ENCODE measurements at regions not wholly inside any gene's neighbourhood (a gene's known extent, or its start where the extent isn't known, plus 50 kb on each side); places are given as distances from the start of the nearest gene placed in this dataset.
"Not testable (repeated sequence)": the region's sequence is repeated elsewhere in the genome, so short reads cannot be mapped to it uniquely, and the experiment has no call there.

DNA sequence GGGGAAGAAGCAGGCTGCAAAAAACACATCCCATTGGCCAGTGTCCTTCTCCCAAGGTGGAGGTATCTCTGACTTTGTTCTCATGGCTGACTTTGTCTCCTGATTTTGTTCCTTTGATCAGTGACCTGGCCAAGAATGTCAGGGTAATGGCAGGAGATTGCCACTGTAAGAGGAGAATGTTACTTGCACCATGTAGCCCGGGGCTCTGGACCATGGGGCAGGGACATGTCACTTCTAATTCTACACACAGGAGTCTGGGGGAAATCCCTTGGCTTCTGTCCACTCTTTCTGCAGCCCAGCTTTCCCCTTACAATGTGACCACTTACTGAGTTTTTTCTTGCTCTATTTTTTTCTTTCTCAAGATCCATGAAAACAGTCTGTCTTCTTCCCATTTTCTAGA, 87.7 kb upstream of the LRRN2 start:
- DNase-seq: no peak
- intact Hi-C loops (cut with DNase I): no loop called here

DNA sequence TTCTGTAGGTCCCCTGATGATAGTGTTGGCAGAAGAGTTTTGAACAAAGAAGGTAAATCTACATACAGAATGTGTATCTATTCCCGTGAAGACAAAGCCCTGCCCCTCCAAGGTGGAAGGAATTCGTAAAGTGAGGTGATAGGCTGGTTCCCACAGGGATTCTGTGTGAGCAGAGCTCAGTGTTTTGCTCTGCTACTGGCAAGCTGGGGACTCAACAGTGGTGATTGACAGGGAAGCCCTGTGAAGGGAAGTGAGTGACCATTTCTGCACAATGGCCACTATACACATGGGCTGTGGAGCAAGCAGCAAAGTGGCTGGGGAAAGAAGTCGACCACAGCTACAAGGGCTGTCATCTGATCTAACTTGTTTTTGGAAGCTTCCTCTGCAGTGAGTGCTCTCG, 90.0 kb upstream of the LRRN2 start:
- DNase-seq: no peak
- intact Hi-C loops (cut with DNase I): no loop called here

DNA sequence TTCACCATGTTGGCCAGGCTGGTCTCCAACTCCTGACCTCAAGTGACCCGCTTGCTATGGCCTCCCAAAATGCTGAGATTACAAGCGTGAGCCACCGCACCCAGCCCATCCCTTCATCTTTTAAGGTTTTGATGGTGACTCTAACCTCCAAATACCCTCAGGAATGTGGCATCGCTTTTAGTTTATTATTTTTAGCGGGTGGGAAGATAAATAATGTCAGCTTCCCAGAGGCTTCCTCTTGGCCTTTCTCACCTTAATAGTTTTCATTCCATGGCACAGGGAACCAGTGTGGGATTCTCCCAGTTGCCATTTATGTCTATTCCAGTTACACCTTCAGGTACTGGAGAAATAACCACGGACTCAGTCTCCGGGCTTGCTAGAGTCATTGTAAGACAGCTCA, 92.1 kb upstream of the LRRN2 start:
- intact Hi-C loops (cut with DNase I): no loop called here
- no peak for DNase-seq

DNA sequence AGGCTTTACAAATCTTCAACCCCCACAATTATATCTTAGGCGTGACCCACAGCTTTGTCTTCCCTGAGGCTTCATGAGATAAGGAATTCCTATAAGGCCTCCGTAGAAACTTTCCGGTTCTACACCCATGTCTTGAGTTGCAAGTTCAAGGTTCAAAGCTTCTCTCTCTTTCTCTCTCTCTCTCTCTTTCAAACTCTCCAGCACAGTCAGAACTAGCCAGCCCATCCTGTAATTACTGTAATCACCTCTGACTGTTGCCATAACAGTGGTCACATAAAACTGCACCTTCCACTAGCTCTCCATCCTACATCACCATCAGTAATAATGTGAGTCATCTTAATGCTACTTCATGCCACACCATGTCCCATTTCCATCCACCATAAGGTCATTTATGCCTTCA, 90.0 kb upstream of the NFASC start:
- DNase-seq: no peak
- intact Hi-C loops (cut with DNase I): no loop called here

DNA sequence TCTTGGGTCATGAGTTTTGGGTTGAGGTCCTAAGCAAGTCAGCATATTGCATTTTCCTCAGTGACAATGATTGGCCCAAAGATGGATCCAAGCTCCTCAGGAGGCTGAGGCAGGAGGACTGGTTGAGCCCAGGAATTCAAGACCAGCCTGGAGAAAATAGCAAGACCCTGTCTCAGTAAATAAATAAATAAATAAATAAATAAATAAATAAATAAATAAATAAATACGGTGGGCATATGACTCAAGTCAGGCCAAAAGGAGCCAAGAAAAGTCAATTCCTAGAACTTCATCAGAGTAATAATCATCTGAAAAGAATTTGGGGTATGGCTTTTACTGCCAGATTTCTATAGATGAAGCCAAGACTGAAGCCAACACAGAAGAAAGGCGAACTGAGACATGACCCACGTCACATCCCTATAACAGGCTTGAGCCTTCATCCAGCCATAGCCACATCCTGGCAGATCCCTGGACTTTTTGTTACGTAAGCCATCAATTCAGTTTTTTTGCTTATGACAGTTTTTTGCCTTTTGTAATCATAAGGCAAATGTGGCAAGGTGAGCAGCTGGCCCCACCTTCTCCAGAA, 88.5 kb upstream of the NFASC start:
- no peak for DNase-seq
- intact Hi-C loops (cut with DNase I): no loop called here

DNA sequence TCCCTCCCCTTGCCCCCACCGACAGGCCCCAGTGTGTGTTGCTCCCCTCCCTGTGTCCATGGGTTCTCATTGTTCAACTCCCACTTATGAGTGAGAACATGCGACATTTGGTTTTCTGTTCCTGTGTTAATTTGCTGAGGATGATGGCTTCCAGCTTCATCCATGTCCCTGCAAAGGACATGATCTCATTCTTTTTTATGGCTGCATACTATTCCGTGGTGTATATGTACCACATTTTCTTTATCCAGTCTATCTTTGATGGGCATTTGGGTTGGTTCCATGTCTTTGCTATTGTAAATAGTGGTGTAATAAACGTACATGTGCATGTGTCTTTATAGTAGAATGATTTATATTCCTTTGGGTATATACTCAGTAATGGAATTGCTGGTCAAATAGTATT, 85.6 kb upstream of the NFASC start:
- intact Hi-C loops (cut with DNase I); DNase-seq: not testable (repeated sequence)

DNA sequence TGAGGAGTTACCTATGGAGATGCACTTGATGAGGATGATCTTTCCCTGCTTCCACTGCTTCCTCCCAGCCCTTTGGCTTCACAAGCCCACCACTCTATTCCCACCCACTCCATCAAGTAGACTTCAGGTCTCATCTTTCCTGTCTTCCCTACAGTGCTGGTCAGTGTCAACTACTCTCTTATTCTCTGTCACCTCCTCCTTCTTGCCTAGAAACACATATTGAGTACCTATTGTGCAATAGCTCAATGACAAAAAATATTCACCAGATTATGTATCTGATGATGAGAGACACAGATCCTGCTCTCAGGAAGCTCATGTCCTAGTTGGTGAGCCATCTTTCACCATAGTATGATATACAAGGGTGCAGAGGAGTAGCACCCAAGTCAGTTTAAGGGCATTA, 82.2 kb upstream of the NFASC start:
- intact Hi-C loops (cut with DNase I): no loop called here
- no peak for DNase-seq

DNA sequence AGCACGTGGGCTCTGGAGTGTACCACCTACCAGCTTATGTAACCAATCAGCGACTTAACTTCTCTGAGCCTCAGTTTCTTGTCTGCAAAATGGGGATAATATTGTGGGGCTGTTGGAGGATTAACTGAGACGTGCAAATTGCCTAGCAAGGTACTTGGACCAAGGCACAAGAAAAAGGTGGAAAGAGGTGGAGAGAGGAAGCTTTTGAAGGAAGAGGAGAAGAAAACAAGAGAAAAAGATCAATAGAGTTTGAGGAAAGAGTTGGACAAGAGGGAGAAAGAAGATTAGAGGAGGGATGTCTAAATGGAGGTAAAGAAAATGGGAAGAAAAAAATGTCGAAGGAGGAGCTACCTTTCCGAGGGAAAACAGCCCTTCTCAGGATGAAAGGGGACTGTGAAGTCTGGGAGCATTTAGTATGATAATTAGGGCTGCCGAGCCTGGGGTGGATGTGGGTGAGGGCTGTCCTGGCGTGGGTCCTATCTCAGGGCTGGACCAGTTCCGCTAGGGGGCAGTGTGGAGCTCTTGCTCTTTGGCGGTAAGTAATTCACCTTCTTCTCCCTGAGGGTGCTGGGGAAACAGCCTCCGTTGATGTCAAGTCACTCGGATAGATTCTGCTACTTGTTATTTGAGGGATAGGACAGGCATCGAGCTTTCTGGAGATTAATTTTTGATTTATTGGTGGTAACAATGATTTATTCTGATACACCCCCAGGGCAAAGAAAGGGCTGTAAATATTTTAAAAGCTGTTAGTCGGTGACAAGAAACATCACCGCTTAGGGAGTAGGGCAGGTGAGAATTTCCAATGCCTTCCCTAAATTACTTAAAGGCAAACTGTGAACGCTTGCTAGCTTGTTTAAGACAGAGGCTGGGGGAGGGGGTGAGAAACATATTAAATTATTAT, 79.0 kb upstream of the NFASC start:
- DNase-seq: peak; percentile 24 to 91 (median 75)
- intact Hi-C loops (cut with DNase I): no loop called here

DNA sequence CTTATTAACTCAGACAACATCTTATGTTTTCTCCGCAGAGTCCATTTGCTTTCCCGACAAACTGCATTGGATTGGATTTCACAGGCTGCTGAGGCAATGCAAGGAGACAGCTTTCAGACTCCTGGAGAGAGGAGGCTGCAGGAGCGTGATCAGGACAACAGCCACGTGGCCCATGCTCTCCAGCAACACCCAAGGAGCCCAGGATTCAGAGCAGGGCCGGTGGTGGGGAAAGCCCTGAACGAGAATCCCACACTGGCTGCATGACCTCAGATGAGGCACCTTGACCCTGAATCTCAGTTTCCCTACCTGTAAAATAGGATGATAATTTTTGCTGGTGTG, 78.3 kb upstream of the NFASC start:
- no peak for DNase-seq
- intact Hi-C loops (cut with DNase I): no loop called here

DNA sequence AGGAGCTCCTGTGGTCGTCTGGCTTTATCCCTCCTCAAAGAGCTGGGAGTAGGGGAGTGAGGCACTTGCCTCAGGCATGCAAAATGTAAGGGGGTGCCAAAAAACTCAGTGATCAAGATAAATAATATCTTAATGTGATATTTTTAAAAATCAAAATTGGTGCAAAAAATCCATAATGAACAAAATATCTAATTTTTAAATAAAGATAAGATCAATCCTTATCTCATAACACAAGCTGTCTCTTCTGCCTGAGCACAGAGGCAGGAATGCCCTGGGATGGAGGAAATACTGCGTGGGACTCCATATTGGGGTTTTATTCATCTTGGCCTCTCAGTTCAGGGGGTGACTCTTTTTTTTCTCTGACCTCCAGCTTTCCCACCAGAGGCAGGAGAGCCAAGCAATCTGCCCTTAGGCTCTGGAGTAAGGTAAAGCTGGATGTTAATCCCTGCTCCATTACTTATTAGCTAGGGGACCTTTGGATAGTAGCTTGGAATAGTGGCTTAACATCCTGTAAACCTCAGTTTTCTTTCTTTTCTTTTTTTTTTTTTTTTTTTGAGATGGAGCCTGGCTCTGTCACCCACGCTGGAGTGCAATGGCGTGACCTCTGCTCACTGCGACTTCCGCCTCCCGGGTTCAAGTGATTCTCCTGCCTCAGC, 77.3 kb upstream of the NFASC start:
- no peak for DNase-seq
- intact Hi-C loops (cut with DNase I): no loop called here

DNA sequence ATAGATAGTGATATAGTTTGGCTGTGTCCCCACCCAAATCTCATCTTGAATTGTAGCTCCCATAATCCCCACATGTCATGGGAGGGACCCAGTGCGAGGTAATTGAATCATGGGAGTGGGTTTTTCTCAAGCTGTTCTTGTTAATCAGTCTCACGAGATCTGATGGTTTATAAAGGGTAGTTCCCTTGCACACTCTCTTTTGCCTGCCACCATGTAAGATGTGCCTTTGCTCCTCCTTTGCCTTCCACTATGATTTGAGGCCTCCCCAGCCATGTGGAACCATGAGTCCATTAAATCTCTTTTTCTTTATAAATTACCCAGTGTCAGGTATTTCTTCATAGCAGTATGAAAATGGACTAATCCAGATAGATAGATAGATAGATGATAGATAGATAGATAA, 73.8 kb upstream of the NFASC start:
- intact Hi-C loops (cut with DNase I); DNase-seq: not testable (repeated sequence)

DNA sequence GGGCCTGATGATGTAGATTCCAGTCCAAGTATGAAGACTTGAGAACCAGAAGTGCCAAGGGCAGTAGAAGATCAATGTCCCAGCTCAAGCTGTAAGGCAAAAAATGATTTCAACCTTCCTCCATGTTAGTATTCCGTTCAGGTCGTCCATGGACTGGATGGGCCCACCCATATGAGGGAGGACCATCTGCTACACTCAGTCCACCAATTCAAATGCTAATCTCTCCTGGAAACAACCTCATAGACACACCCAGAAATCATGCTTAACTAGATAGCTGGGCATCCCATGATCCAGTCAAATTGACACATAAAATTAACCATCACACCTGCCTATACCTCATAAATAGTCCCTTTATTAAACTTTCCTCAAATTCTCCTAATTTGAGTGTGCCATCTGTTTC, 73.3 kb upstream of the NFASC start:
- intact Hi-C loops (cut with DNase I): no loop called here
- DNase-seq: no peak

DNA sequence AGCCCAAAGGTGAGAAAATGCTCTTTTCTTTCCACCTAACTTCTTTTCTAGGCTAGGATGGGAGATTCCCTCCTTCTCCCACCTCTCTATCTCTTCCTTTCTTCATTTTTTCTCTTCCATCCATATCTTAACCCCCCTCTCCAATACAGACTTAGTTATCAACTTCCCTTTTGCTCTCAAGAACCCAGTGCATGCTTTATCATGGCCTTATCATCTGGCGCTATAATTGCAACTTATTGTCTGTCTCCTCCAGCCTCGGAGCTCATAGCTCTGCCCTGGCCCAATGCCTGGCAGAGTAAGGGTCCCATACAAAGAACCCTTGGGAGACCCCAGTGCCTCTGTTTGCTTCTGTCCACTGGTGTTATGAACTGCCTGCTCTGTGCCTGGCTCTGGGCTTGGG, 71.0 kb upstream of the NFASC start:
- intact Hi-C loops (cut with DNase I): no loop called here

DNA sequence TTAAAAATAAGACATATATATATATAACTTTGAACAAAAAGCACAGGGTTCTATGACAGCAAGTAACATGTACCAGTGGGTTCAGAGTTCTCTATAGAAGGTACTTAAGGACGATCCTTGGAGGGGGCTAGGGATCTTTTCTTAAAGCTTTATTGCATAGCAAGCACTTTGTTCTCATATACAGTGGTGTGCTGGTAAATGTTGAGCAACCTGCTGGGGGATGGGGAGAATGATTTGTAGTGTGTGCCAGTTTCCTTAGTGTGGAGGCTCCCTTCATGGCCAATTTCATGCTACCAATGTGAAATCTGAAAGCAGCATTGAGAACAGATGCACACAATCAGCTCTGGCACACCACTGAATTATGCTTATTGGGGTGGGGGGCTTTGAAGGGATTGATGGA, 69.5 kb upstream of the NFASC start:
- no peak for DNase-seq
- intact Hi-C loops (cut with DNase I): no loop called here

More for the DNA sequence above, 71.0 kb upstream of the NFASC start:
- no peak for DNase-seq

DNA sequence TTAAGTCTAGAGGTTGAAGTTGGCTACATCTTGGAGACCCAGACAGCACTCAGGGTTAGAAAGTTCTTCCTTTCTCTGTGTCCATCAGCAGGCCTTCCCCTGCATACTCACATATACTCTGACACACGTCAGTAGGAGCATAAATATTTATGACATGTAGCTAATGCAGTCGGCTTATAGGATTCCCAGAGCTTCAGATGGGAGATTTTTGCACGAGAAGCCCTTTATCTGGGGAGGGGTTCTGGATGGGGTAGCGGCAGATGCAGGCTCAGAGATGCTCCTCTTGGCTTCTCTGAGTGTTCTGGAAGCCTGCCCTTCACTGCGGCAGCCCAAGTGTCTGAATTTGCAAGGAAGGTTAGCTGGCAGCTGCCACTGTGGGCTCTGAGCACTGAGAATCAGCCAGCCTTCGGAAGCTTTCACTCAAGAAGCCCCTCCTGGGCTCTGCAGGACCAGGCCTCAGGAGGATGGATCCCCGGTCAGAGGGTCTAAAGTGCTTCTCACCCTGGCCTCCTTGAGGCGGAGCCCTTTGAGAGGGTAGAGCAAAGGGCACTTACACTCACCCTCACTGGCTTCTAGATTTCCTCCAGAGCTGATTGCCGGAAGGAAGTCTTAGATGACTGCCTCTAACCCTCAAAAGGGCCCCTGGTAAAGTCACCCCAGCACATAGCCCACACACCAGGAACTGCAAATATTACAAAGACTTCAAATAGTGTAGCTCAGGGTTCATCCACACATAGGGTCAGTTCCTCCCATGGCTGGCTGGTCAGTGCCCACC, 68.1 kb upstream of the NFASC start:
- intact Hi-C loops (cut with DNase I): no loop called here
- no peak for DNase-seq

DNA sequence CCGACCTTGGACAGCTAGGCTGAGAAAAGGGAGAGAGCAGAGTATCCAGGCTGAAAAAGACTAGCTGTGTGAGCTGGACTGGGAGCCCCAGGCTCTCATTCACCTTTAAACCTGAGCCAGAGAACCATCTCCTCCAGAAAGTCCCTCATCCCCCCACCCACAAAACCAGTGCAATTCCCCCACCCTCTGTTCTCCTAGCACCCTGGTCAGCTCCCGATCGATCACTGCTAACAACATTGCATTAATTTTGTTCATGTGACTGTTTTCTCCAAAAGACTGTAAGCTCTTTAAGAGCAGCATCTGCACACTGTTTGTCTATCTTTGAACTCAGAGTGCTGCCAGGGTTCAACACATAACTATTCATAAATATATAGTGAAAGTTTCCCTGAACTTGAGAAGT, 67.1 kb upstream of the NFASC start:
- no peak for DNase-seq
- intact Hi-C loops (cut with DNase I): no loop called here

DNA sequence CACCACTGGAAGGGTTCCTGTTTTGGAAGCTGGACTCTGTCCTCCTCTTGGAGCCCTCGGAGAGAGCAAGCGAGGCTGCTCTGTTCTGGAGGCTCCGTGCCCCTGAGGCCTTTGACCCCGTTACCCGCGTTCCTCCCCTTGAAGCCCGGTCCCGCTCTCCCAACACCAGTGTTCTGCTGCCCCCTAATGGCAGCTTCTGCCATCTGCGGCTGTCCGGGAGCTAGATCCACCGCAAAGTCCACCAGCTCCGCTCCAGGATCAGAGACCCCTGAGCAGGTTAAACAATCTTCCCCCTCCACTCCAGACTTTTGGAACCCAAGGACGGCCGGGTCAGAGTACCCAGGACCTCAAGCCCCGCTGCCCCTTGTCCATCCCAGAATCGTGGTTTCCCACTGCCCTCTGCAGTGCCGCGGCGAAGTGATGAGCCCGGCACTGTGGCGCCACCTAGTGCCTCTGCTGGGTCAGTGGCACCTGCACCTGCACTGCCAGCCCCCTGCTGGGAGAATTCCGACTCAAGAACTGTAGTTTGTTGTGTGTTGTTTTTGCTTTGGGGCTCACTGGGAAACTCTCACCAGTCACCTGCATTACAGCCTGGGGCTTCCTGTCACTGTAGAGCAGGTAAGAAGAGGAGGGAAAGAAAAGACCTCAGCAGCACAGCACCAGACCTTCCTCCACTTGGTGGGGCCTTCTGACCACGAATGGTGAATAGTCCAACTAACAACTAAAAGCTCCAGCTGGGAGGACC, 63.5 kb upstream of the NFASC start:
- intact Hi-C loops (cut with DNase I): loop anchor here (5.0 kb wide), 2 partner anchors 135 to 240 kb away; no protein-coding TSS in a partner anchor

DNA sequence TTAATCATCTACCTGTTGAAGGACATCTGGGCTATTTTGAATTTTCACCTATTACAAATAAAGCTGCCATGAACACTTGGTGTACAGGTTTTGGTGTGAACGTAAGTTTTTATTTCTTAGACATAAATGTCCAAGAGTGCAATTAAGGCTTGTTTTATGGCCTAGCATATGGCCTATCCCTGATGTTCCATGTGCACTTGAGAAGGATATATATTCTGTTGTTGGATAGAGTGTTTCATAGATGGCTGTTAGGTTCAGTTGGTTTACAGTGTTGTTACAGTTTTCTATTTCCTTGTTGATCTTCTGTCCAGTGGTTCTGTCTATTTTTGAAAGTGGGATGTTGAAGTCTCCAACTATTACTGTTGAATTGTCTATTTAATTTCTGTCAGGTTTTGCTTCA, 61.2 kb upstream of the NFASC start:
- intact Hi-C loops (cut with DNase I): loop anchor here (5.0 kb wide), 2 partner anchors 133 to 242 kb away; no protein-coding TSS in a partner anchor
- DNase-seq: no peak

More for the DNA sequence above, 63.5 kb upstream of the NFASC start:
- DNase-seq: peak; percentile 78 to 95 (median 88)

DNA sequence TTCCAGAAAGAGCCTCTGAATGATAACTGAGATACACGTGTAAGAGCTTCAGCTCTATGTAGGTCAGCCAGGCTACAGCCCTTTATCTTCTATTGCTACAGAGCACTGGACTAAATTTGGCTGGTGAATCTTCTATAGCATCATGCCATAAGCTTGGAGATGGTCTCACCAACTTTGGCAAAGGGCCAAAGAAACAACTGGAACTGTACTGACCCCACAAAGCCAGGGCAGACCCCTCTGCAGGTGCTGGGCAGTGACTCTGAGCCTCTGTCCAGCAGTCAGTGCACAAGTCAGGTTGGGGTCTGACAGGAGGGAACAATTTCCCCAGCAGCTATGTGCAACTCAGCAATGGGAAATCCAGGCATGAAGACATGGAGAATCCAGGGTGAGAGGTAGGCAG, 57.8 kb upstream of the NFASC start:
- intact Hi-C loops (cut with DNase I): no loop called here
- no peak for DNase-seq

Measured in head of caudate nucleus (tissue), 42 donors.